ACC112 (cell line): ENCODE measurements at regions not wholly inside any gene's neighbourhood (a gene's known extent, or its start where the extent isn't known, plus 50 kb on each side); places are given as distances from the start of the nearest gene placed in this dataset.

Experiments
- H2AFZ ChIP-seq: fragments of 200-600 bp; sonication (generic); one replicate; pipeline ENCODE4 v1.6.0; 2017; ENCODE audit warnings: antibody characterized with exemption, low read length; ENCODE audit not compliant: unreplicated experiment
- H3K27ac ChIP-seq: fragments of 200-600 bp; sonication (generic); 2 replicates; pipeline ENCODE4 v1.5.1; 2014; ENCODE audit warnings: low read depth, mild to moderate bottlenecking, antibody characterized with exemption, low read length, moderate library complexity
- H3K27me3 ChIP-seq: fragments of 200-600 bp; sonication (generic); 2 replicates; pipeline ENCODE4 v1.6.1; 2014; ENCODE audit warnings: mild to moderate bottlenecking, antibody characterized with exemption, low read length, moderate library complexity, mixed read lengths; ENCODE audit not compliant: insufficient read depth
- H3K36me3 ChIP-seq: fragments of 200-600 bp; sonication (generic); 2 replicates; pipeline ENCODE4 v1.6.1; 2016; ENCODE audit warnings: mild to moderate bottlenecking, antibody characterized with exemption, low read length, moderate library complexity, mixed read lengths; ENCODE audit not compliant: insufficient read depth
- H3K4me1 ChIP-seq: fragments of 200-600 bp; sonication (generic); one replicate; pipeline ENCODE4 v1.6.1; 2016; ENCODE audit warnings: low read length, mixed read lengths; ENCODE audit not compliant: insufficient read depth, unreplicated experiment, control insufficient read depth
- H3K4me3 ChIP-seq: fragments of 200-600 bp; sonication (generic); 2 replicates; pipeline ENCODE4 v1.5.1; 2014; ENCODE audit warnings: mild to moderate bottlenecking, low read depth, low read length
- H3K79me2 ChIP-seq: fragments of 200-600 bp; sonication (generic); one replicate; pipeline ENCODE4 v1.6.0; 2016; ENCODE audit warnings: low read length; ENCODE audit not compliant: control insufficient read depth, unreplicated experiment, insufficient read depth

- Histone ChIP-seq H3K27ac (no peak overlapping the region), H3K79me2 (no peaks in the 10 kb centered on the region), H3K4me3 (no peak overlapping the region), H2AFZ (no peak overlapping the region), H3K27me3 (no peaks in the 10 kb centered on the region), H3K36me3 (no peaks in the 10 kb centered on the region), H3K4me1 (no peaks in the 10 kb centered on the region)
Measured at GRCh38 chr1:219365451-219365850, 191.8 kb downstream of the LYPLAL1 start.

GRCh38 chr1:219362702-219363101, 189.0 kb downstream of the LYPLAL1 start:
- Histone ChIP-seq H3K27me3 (no peaks in the 10 kb centered on the region), H2AFZ (no peak overlapping the region), H3K27ac (no peak overlapping the region), H3K79me2 (no peaks in the 10 kb centered on the region), H3K4me1 (no peaks in the 10 kb centered on the region), H3K36me3 (no peaks in the 10 kb centered on the region), H3K4me3 (no peak overlapping the region)

GRCh38 chr1:219359126-219359525, 185.4 kb downstream of the LYPLAL1 start:
- Histone ChIP-seq H3K27me3 (no peaks in the 10 kb centered on the region), H3K4me1 (no peaks in the 10 kb centered on the region), H3K36me3 (no peaks in the 10 kb centered on the region), H2AFZ (no peak overlapping the region), H3K4me3 (no peak overlapping the region), H3K27ac (no peak overlapping the region), H3K79me2 (no peaks in the 10 kb centered on the region)

- no peak overlapping the region for H2AFZ ChIP-seq
- no peaks in the 10 kb centered on the region for H3K27me3 ChIP-seq
- H3K79me2 ChIP-seq, result no peaks in the 10 kb centered on the region
- H3K4me1 ChIP-seq, result no peaks in the 10 kb centered on the region
- H3K4me3 ChIP-seq, result no peak overlapping the region
- no peaks in the 10 kb centered on the region for H3K36me3 ChIP-seq
- H3K27ac ChIP-seq, result no peak overlapping the region
Measured at GRCh38 chr1:219358080-219358479, 184.4 kb downstream of the LYPLAL1 start.

GRCh38 chr1:219354962-219355361, 181.3 kb downstream of the LYPLAL1 start:
- Histone ChIP-seq H3K4me3 (no peak overlapping the region), H3K4me1 (no peaks in the 10 kb centered on the region), H3K36me3 (no peaks in the 10 kb centered on the region), H3K79me2 (no peaks in the 10 kb centered on the region), H2AFZ (no peak overlapping the region), H3K27me3 (no peaks in the 10 kb centered on the region), H3K27ac (no peak overlapping the region)

GRCh38 chr1:219352961-219353651, 179.4 kb downstream of the LYPLAL1 start:
- no peaks in the 10 kb centered on the region for H3K4me1 ChIP-seq
- no peak overlapping the region for H3K4me3 ChIP-seq
- H3K27me3 ChIP-seq, result no peaks in the 10 kb centered on the region
- no peak overlapping the region for H2AFZ ChIP-seq
- H3K79me2 ChIP-seq, result no peaks in the 10 kb centered on the region
- no peaks in the 10 kb centered on the region for H3K36me3 ChIP-seq
- no peak overlapping the region for H3K27ac ChIP-seq

- 0 out of 2 replicates have a peak, but pooled peaks cover 6% of the 10 kb centered on the region for H3K36me3 ChIP-seq
- H3K4me1 ChIP-seq, result no peaks in the 10 kb centered on the region
- no peak overlapping the region for H3K27ac ChIP-seq
- H2AFZ ChIP-seq, result no peak overlapping the region
- H3K4me3 ChIP-seq, result no peak overlapping the region
- no peaks in the 10 kb centered on the region for H3K27me3 ChIP-seq
- H3K79me2 ChIP-seq, result no peaks in the 10 kb centered on the region
Measured at GRCh38 chr1:219350172-219350931, 176.7 kb downstream of the LYPLAL1 start.

- 0 out of 2 replicates have a peak, but pooled peaks cover 6% of the 10 kb centered on the region for H3K36me3 ChIP-seq
- no peaks in the 10 kb centered on the region for H3K27me3 ChIP-seq
- no peak overlapping the region for H3K27ac ChIP-seq
- no peaks in the 10 kb centered on the region for H3K79me2 ChIP-seq
- no peaks in the 10 kb centered on the region for H3K4me1 ChIP-seq
- no peak overlapping the region for H3K4me3 ChIP-seq
- H2AFZ ChIP-seq, result no peak overlapping the region
Measured at GRCh38 chr1:219347921-219348391, 174.3 kb downstream of the LYPLAL1 start.

- H3K27ac ChIP-seq, result no peak overlapping the region
- 0 out of 2 replicates have a peak, but pooled peaks cover 6% of the 10 kb centered on the region for H3K36me3 ChIP-seq
- no peak overlapping the region for H3K4me3 ChIP-seq
- no peak overlapping the region for H2AFZ ChIP-seq
- no peaks in the 10 kb centered on the region for H3K27me3 ChIP-seq
- H3K79me2 ChIP-seq, result no peaks in the 10 kb centered on the region
- no peaks in the 10 kb centered on the region for H3K4me1 ChIP-seq
Measured at GRCh38 chr1:219347376-219347775, 173.7 kb downstream of the LYPLAL1 start.

- no peak overlapping the region for H3K4me3 ChIP-seq
- H2AFZ ChIP-seq, result no peak overlapping the region
- 0 out of 2 replicates have a peak, but pooled peaks cover 6% of the 10 kb centered on the region for H3K36me3 ChIP-seq
- H3K27me3 ChIP-seq, result no peaks in the 10 kb centered on the region
- H3K27ac ChIP-seq, result no peak overlapping the region
- peaks cover under 1% of the 10 kb centered on the region for H3K4me1 ChIP-seq
- H3K79me2 ChIP-seq, result no peaks in the 10 kb centered on the region
Measured at GRCh38 chr1:219345953-219346352, 172.3 kb downstream of the LYPLAL1 start.

- Histone ChIP-seq H3K27ac (no peak overlapping the region), H3K79me2 (no peaks in the 10 kb centered on the region), H2AFZ (no peak overlapping the region), H3K4me1 (peaks cover 16% of the 10 kb centered on the region), H3K27me3 (no peaks in the 10 kb centered on the region), H3K36me3 (0 out of 2 replicates have a peak, but pooled peaks cover 6% of the 10 kb centered on the region), H3K4me3 (no peak overlapping the region)
Measured at GRCh38 chr1:219342836-219343235, 169.2 kb downstream of the LYPLAL1 start.
